ENCODE measurements at regions not wholly inside any gene's neighbourhood (a gene's known extent, or its start where the extent isn't known, plus 50 kb on each side); places are given as distances from the start of the nearest gene placed in this dataset.

DNA sequence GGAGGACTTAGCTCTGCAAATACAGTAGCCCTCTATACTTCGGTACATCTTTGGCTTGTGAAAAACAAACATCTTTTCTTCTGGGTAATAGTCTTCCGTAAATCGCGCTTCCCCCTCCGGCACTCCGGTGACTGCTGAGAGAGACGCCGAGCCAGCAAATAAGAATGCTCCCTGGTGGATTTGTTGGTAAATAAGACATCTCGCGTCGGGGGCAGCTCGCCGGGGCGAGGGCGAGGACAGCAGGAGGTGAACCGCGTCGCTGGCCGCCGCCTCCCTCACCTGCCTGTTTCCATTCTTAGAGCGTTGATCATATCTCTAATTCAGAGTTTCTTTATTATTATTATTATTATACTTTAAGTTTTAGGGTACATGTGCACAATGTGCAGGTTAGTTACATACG, 117.6 kb downstream of the PMAIP1 start:
- TF ChIP-seq, protein P1, sequence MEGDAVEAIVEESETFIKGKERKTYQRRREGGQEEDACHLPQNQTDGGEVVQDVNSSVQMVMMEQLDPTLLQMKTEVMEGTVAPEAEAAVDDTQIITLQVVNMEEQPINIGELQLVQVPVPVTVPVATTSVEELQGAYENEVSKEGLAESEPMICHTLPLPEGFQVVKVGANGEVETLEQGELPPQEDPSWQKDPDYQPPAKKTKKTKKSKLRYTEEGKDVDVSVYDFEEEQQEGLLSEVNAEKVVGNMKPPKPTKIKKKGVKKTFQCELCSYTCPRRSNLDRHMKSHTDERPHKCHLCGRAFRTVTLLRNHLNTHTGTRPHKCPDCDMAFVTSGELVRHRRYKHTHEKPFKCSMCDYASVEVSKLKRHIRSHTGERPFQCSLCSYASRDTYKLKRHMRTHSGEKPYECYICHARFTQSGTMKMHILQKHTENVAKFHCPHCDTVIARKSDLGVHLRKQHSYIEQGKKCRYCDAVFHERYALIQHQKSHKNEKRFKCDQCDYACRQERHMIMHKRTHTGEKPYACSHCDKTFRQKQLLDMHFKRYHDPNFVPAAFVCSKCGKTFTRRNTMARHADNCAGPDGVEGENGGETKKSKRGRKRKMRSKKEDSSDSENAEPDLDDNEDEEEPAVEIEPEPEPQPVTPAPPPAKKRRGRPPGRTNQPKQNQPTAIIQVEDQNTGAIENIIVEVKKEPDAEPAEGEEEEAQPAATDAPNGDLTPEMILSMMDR (IDR thresholded peaks at IDR 0.05), result no peak
- no peak for TF ChIP-seq POLR2A (IDR thresholded peaks at IDR 0.05)
- TF ChIP-seq POLR2AphosphoS5 (IDR thresholded peaks at IDR 0.05), result no peak

Measured in breast epithelium (tissue), 3 donors.